HG02943 (cell line): ENCODE measurements at regions not wholly inside any gene's neighbourhood (a gene's known extent, or its start where the extent isn't known, plus 50 kb on each side); places are given as distances from the start of the nearest gene placed in this dataset.
"Not testable (repeated sequence)": the region's sequence is repeated elsewhere in the genome, so short reads cannot be mapped to it uniquely, and the experiment has no call there.

ENCODE experiments used
- ATAC-seq: cut with Tn5 transposase; IDR thresholded peaks from one replicate; pipeline ENCODE4 v1.9.1; 2021; ENCODE audit warnings: mild to moderate bottlenecking, low read depth, moderate library complexity; ENCODE audit not compliant: unreplicated experiment

GRCh38 chr6:92671462-92671861 is 747.9 kb downstream of the EPHA7 start:
- not testable (repeated sequence) for ATAC-seq

DNA sequence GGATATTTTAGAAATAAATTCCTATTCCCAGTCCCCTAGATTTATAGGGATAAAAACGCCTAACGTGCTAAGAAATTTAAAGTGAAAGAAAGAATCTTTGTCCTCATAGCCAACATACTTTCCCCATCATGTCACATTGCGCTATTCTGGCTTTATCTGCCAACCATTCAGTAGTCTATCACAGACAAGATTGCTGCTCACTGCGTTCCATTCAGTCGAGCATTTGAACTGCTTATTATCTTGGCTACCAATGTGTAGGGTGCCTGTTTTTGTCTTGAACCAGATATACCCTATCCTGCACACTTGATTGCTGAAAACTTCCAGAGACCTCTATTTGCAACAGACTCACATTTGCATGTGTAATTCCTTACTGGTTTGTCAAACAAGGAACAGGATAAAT is 751.5 kb downstream of the EPHA7 start:
- ATAC-seq: no peak

DNA sequence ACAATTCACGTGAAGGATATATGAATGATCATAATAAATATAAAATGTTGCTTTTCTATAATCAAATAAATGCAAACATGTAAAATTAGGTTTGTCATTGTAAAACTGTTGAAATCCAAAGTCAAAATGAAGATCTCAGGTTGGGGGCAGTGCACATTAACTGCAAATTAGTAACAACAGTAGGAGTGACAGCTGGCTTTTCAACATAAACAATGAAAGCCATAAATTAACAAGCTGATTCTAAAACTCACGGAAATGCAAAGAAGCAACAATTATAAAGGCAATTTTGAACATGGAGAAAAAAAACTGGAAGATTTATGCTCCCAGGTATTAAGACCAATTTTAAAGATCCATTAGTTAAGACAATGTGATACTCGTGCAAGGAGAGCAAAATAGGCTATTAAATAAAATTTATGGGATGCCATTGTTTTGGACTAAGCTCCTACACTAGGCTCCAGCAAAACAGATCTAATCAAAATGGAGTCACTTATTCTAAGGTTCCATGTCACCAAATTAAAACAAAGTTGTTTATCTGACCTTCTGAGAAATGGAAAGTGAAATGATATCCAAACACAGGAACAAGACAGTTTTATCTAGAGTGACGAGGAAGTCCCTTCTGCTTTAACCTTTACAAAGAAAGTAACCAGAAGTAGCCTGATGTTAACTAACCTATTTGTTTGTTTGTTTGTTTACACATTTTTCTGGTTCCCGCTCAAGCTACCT is 770.8 kb downstream of the EPHA7 start:
- no peak for ATAC-seq

- no peak for ATAC-seq
Observed at GRCh38 chr6:92647630-92648029, 771.7 kb downstream of the EPHA7 start.

DNA sequence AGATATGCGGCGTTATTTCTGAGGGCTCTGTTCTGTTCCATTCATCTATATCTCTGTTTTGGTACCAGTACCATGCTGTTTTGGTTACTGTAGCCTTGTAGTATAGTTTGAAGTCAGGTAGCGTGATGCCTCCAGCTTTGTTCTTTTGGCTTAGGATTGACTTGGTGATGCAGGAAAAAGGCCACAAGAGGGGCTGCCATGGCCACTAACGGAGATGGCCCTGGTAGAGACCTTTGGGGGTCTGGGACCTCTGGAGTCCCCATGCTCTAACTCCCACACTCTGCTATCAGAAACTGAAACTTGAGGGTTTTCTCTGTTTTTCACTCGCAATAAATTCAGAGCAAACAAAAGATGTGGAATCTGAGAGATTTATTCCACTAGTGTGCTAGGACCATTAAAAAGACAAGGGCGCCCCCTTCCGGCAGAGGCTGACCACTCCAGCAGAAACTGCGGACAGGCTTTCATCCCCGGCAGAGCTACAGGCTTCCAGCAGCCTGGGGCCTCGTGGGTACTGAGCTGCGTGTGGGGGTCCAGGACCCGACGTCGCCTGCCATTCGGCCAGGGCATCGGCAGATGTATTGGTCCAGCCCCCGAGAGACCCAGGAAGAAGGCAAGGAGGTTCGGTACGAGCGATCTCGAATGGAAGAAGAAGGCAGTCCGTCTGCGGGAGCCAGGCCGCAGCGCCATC is 775.1 kb downstream of the EPHA7 start:
- not testable (repeated sequence) for ATAC-seq

DNA sequence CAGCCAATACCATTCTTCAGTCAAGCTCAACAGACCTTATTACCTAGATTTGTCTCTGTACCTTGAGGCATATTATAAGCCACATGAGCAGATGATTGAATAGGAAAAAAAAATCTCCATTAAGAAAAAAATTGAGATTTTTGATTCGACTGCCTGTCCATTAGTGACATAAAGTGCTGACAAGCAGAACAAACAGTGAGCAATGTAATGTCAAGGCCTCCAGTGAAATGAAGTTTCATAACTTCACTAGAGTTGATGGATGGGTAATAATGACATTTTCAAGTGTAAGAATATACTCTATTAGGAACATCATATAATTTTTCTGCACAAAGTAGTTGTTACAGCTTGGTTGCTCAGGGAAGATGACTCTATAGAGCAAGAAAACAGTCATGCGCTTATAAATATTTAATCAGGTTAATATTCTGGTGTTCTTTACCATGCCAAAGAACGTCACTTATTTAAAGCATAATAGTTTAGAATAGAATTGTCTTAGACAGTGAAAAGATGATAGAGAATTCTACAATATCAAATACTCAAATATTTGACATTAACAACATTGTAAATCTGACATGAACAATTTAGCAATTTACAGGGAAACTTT is 783.7 kb downstream of the EPHA7 start:
- no peak for ATAC-seq

- no peak for ATAC-seq
Observed at GRCh38 chr6:92634561-92634960, 784.8 kb downstream of the EPHA7 start.

GRCh38 chr6:92623431-92623830 is 795.9 kb downstream of the EPHA7 start:
- ATAC-seq: no peak

- no peak for ATAC-seq
Observed at GRCh38 chr6:92617721-92618120, 801.6 kb downstream of the EPHA7 start.

DNA sequence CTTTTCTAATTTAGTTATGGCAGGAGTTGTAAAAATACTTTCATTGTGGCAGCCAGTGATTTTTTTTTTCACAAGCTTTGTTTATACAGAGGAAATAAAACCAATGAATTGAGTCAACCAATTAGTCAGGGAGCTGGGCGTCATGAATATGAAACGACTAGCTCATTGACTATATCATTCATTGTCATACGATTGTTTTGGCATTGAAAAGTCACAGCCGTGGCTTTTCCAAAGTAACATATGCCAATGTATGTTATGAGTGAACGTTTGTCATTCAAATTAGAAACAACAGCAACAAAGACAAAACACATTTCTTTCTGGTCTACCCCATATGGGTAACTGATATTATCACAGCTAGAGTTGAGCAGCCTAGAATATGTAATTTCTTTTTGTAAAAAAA is 810.6 kb downstream of the EPHA7 start:
- ATAC-seq: no peak

- ATAC-seq: no peak
Observed at GRCh38 chr6:92593201-92593600, 826.2 kb downstream of the EPHA7 start.

DNA sequence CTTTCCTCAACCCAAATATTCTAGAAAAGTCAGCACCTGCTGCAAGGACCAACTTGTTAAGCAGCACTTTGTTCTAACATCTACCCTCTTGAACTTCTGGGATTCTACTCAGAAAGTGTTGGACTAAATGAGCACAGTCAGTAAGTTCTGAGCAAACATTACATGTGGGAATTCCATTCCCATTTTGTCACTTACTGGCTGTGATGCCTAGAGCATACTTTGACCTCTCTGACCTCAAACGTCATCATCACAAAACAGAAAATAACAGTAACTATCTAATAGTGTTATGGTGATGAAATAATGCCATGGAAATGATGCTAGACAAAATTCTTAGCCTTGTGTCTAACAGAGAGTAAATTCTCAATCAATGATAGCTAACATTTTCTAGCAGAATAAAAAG is 829.4 kb downstream of the EPHA7 start:
- no peak for ATAC-seq

DNA sequence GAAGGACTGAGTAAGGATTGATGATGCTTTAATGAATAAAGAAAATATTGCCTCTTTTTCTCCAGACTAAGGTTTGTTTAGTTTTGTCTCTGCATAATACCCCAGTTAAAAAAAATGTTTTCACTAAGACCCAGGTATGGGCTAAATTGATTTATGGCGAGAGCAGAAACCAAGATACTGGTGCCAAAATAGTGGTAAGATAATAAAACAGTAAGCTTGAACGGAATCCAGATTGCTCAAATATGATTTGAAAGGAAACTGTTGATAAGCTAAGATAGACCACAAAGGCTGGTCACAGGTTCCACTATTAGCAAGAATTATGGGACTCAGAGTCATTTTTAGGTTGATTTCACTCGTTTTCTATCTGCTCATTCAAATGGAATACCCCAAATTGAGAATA is 831.2 kb downstream of the EPHA7 start:
- ATAC-seq: no peak

DNA sequence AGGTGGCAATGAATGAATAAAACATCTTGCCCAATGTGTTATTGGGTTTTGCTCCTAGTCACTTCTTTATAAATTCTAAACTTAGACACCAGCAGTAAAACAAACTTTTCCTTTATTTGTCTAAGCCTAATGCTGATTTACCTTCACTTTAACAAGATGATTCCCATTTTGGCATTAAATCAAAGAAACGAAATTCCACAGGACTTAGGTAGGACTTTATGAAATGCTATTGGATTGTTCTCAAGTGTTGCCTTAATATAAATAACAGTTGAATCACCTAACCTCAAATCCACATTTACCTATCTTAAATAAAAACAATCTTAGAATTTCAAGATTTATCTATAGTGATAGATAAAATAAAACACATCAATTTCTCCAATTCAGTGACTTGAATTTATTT is 831.8 kb downstream of the EPHA7 start:
- ATAC-seq: no peak

GRCh38 chr6:92586236-92586977 is 833.0 kb downstream of the EPHA7 start:
- no peak for ATAC-seq

DNA sequence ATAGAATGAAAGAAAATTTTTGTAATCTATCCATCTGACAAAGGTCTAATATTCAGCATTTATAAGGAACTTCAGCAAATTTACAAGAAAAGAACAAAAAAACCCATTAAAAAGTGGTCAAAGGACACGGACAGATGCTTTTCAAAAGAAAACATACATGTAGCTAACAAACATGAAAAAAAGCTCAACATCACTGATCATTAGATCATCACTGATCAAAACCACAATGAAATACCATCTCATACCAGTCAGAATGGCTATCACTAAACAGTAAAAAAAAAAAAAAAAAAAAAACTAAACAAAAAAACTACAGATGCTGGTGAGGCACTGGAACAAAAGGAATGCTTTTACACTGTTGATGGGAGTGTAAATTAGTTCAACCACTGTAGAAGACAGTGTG is 837.1 kb downstream of the EPHA7 start:
- no peak for ATAC-seq

- no peak for ATAC-seq
Observed at GRCh38 chr6:92577077-92577719, 842.2 kb downstream of the EPHA7 start.

- no peak for ATAC-seq
Observed at GRCh38 chr6:92568541-92568940, 850.8 kb downstream of the EPHA7 start.

- ATAC-seq: no peak
Observed at GRCh38 chr6:92566632-92567031, 852.7 kb downstream of the EPHA7 start.

- no peak for ATAC-seq
Observed at GRCh38 chr6:92564376-92564775, 855.0 kb downstream of the EPHA7 start.

GRCh38 chr6:92559611-92560010 is 859.7 kb downstream of the EPHA7 start:
- ATAC-seq: no peak
